Astrocyte of the hippocampus (primary cell): ENCODE measurements at regions not wholly inside any gene's neighbourhood (a gene's known extent, or its start where the extent isn't known, plus 50 kb on each side); places are given as distances from the start of the nearest gene placed in this dataset.
"Not testable (repeated sequence)": the region's sequence is repeated elsewhere in the genome, so short reads cannot be mapped to it uniquely, and the experiment has no call there.

ENCODE experiments used
- DNase-seq: peaks from one replicate; pipeline ENCODE4 v3.0.0; 2011; ENCODE audit warnings: low read depth, low spot score

GRCh38 chr4:72876946-72877345, 192.6 kb downstream of the COX18 start:
- no peak for DNase-seq

- no peak for DNase-seq
These were observed 194.0 kb downstream of the COX18 start for GRCh38 chr4:72875545-72875944.

- DNase-seq = no peak
These were observed 194.4 kb downstream of the COX18 start for GRCh38 chr4:72875138-72875537.

- no peak for DNase-seq
These were observed 204.6 kb downstream of the COX18 start for GRCh38 chr4:72864898-72865297.

GRCh38 chr4:72864277-72864676, 205.2 kb downstream of the COX18 start:
- DNase-seq = not testable (repeated sequence)

GRCh38 chr4:72860766-72861165, 208.8 kb downstream of the COX18 start:
- DNase-seq = no peak

- DNase-seq = peak; percentile 50
These were observed 211.2 kb downstream of the COX18 start for GRCh38 chr4:72858328-72858727.

GRCh38 chr4:72857787-72858186, 211.7 kb downstream of the COX18 start:
- no peak for DNase-seq

GRCh38 chr4:72857216-72857615, 212.3 kb downstream of the COX18 start:
- no peak for DNase-seq

- DNase-seq = no peak
These were observed 223.0 kb downstream of the COX18 start for GRCh38 chr4:72846280-72847111.

GRCh38 chr4:72843466-72843865, 226.1 kb downstream of the COX18 start:
- no peak for DNase-seq

GRCh38 chr4:72842323-72842722, 227.2 kb downstream of the COX18 start:
- no peak for DNase-seq

GRCh38 chr4:72840166-72840565, 229.3 kb downstream of the COX18 start:
- not testable (repeated sequence) for DNase-seq

- DNase-seq = no peak
These were observed 240.7 kb downstream of the COX18 start for GRCh38 chr4:72828864-72829263.

- no peak for DNase-seq
These were observed 241.5 kb downstream of the COX18 start for GRCh38 chr4:72827968-72828367.

GRCh38 chr4:72820107-72820506, 249.4 kb downstream of the COX18 start:
- no peak for DNase-seq

- peak; percentile 7 for DNase-seq
These were observed 248.0 kb upstream of the ADAMTS3 start for GRCh38 chr4:72817012-72817411.

GRCh38 chr4:72814241-72814640, 245.2 kb upstream of the ADAMTS3 start:
- no peak for DNase-seq

- no peak for DNase-seq
These were observed 240.2 kb upstream of the ADAMTS3 start for GRCh38 chr4:72809208-72809607.

GRCh38 chr4:72805284-72805683, 236.3 kb upstream of the ADAMTS3 start:
- no peak for DNase-seq

- DNase-seq = no peak
These were observed 228.5 kb upstream of the ADAMTS3 start for GRCh38 chr4:72797486-72797885.

GRCh38 chr4:72791054-72791453, 222.0 kb upstream of the ADAMTS3 start:
- no peak for DNase-seq

- no peak for DNase-seq
These were observed 217.5 kb upstream of the ADAMTS3 start for GRCh38 chr4:72786401-72786990.
